Adrenal gland (tissue), 5 donors: ENCODE measurements at regions not wholly inside any gene's neighbourhood (a gene's known extent, or its start where the extent isn't known, plus 50 kb on each side); places are given as distances from the start of the nearest gene placed in this dataset.

Experiments used
- CTCF ChIP-seq, 6 experiments: fragments of 450-650 bp in 4 of 6; fragments of 200-600 bp in 2 of 6; sonication (generic) in 1 of 6; IDR thresholded peaks; 1 replicate in 5 of 6; 2 replicates in 1 of 6; pipeline versions ENCODE4 v1.5.1 to v1.8.0; 2016 to 2021; ENCODE audit warnings: antibody characterized with exemption in 6 of 6, mild to moderate bottlenecking in 2 of 6, moderate library complexity in 1 of 6
- POLR2A ChIP-seq, 2 donors: fragments of 450-650 bp; IDR thresholded peaks; one replicate each; pipeline ENCODE4 v1.6.1; 2017; ENCODE audit warnings: antibody characterized with exemption in 2 of 2, mild to moderate bottlenecking in 2 of 2, moderate library complexity in 1 of 2
- donor health status: DM: no; HTN: no; CAD: no.

DNA sequence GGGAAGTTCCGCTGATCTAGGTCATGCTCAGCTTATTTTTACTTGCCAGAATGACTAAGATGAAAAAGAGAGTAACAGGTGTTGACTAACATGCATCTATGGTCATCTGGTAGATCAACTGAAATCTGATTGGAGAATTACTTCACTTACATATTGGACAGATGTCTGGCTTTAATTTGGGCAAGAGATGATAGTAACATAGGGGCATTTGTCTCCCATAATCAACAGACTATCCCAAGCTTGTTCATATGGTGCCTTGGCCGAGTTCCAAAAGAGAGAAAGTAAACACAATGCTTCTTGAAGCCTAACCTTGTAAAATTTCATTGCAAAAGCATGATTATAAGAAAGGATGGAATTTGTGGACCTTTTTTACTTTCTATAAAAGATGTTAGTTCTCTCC, 503.7 kb downstream of the ADCYAP1 start:
- TF ChIP-seq CTCF (IDR thresholded peaks at IDR 0.05) (no peak), POLR2A (IDR thresholded peaks at IDR 0.05) (no peak)
